LNCAP (cell line): ENCODE measurements at regions not wholly inside any gene's neighbourhood (a gene's known extent, or its start where the extent isn't known, plus 50 kb on each side); places are given as distances from the start of the nearest gene placed in this dataset.

Experiments used
- TF ChIP-seq, protein P1 (sequence below): fragments of 450-650 bp; IDR thresholded peaks from 2 replicates; pipeline ENCODE4 v1.5.1; 2017; ENCODE audit warnings: mild to moderate bottlenecking

- TF ChIP-seq, protein P1, sequence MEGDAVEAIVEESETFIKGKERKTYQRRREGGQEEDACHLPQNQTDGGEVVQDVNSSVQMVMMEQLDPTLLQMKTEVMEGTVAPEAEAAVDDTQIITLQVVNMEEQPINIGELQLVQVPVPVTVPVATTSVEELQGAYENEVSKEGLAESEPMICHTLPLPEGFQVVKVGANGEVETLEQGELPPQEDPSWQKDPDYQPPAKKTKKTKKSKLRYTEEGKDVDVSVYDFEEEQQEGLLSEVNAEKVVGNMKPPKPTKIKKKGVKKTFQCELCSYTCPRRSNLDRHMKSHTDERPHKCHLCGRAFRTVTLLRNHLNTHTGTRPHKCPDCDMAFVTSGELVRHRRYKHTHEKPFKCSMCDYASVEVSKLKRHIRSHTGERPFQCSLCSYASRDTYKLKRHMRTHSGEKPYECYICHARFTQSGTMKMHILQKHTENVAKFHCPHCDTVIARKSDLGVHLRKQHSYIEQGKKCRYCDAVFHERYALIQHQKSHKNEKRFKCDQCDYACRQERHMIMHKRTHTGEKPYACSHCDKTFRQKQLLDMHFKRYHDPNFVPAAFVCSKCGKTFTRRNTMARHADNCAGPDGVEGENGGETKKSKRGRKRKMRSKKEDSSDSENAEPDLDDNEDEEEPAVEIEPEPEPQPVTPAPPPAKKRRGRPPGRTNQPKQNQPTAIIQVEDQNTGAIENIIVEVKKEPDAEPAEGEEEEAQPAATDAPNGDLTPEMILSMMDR = no peak
These were observed 490.8 kb downstream of the EPM2A start for GRCh38 chr6:145244349-145245100.

DNA sequence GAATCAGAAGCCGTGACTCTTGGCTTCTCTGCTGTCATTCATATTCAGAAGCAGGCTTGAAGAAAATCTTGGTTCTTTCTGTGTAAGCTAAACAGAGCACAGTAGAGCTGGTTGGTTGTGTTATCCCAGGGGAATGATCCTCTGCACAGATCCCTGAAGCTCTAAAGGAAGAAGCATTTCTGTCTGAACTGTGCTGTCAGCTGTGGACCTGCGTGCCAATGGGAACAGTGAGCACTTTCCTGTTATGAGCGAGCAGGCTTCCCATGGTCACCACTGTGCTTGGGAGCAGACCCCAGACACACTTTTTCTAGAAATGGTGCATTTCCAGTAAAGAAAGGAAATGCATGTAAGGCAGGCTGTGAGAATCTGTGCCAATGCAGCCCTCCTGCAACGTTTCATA is 490.2 kb downstream of the EPM2A start:
- TF ChIP-seq, protein P1 = no peak

DNA sequence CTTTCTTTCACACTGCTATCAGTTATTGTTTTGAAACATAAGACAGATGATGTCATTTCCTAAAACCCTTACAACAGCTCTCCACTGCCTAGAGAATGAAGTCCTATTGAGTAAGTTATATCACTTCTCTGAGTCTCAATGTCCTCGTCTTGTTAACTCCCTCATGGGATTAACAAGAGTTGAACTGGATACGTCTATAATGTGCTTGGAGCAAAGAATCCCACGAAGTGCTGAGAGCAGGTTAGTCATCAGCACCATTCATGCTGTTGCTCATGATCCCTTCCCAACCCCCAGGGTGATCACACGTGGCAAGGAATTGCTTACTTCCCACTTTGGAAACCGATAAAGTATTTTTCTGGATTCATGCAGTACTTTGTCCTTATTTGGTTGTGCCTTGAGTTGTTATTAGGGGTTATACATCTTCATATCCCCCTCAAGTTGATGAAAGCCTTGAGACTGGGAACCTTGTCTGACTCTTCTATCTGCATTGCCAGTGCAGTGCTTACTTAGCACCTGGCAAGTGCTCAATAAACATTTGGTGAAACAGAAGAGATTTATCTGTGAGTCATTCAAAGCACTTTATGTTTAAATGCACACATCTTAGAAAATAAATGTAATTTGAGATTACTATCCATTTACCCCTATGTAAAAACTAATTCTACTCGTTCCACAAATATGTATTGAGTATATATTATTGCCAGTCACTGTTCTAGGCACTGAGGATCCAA is 487.5 kb downstream of the EPM2A start:
- TF ChIP-seq, protein P1 = no peak

DNA sequence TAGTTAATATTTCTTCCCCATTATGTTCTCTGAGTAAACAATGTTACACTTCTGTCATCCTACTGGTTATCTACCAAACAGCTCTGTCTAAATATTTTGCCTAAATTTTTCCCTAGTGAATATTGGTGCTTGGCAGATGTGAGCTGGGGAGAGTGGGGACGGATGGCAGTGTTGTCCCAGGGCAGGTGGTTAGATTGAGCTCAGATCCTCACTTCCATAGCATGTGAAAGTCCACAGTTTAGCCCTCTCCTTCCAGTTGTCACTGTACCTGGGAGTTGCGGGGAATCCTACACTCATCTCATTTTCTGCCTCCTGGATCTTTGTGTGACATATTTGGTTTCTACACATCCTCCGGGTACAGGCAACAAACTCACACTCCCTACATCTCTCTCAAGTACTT is 484.9 kb downstream of the EPM2A start:
- TF ChIP-seq, protein P1 = no peak

DNA sequence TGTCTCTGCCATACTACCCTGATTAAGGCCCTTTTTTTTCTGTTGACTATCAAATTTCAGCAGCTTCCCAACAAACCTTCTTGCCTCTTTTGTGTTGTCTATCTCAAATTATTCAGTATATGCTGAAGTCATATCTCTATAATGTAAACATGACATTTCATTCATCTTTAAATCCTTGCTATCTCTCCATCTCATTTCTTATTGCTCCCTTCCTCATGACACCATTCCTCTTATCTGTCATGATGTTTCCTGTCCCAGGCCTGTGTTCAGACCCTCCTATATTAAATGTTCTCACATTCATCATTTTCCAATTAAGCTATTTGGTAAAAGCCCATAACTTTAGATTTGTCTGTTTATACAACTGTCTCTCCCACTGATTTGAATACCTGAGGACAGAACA is 482.6 kb downstream of the EPM2A start:
- TF ChIP-seq, protein P1 = no peak

- TF ChIP-seq, protein P1 = no peak
These were observed 480.5 kb downstream of the EPM2A start for GRCh38 chr6:145254649-145255401.

DNA sequence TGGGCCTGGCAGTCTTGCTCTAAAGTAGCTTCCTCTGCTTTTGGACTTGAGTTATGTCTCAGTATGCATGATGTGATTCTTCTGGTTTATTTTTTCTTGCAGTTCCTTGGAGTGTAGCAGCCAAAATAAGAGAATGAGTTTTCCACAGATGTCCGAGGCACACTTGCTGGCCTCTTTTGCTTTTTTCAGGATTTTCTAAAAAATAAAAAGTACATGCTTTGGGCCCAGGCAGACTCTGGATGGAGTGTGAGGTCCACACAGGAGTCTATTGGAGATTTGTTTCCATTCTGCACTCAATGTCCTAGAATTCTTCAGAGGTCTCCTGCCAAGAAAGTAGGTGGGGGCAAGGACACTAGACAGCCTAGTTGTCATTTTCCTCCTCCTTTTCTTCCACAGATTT is 477.6 kb downstream of the EPM2A start:
- TF ChIP-seq, protein P1 = no peak
